ENCODE measurements at regions not wholly inside any gene's neighbourhood (a gene's known extent, or its start where the extent isn't known, plus 50 kb on each side); places are given as distances from the start of the nearest gene placed in this dataset.

- TF ChIP-seq CTCF (conservative IDR thresholded peaks at IDR 0.05) (no peak), ZFX (IDR thresholded peaks at IDR 0.05) (no peak)
- H3K27ac ChIP-seq, result no peak overlapping the region
Observed at GRCh38 chr20:2227861-2228260, 67.9 kb upstream of the TGM3 start.

GRCh38 chr20:2228926-2229325, 66.9 kb upstream of the TGM3 start:
- H3K27ac ChIP-seq, result no peak overlapping the region
- TF ChIP-seq CTCF (conservative IDR thresholded peaks at IDR 0.05), result no peak

GRCh38 chr20:2230726-2231488, 64.9 kb upstream of the TGM3 start:
- TF ChIP-seq ZFX (IDR thresholded peaks at IDR 0.05) (no peak), CTCF (conservative IDR thresholded peaks at IDR 0.05) (no peak)
- no peak overlapping the region for H3K27ac ChIP-seq

- TF ChIP-seq CTCF (conservative IDR thresholded peaks at IDR 0.05), result no peak
- TF ChIP-seq ZFX (IDR thresholded peaks at IDR 0.05), result no peak
Observed at GRCh38 chr20:2231701-2232100, 64.1 kb upstream of the TGM3 start.

GRCh38 chr20:2234598-2235191, 61.1 kb upstream of the TGM3 start:
- no peak overlapping the region for H3K27ac ChIP-seq
- TF ChIP-seq CTCF (conservative IDR thresholded peaks at IDR 0.05) (no peak), ZFX (IDR thresholded peaks at IDR 0.05) (no peak)

More at GRCh38 chr20:2231701-2232100, 64.1 kb upstream of the TGM3 start:
- H3K27ac ChIP-seq, result no peak overlapping the region

- H3K27ac ChIP-seq, result no peak overlapping the region
- no peak for TF ChIP-seq CTCF (conservative IDR thresholded peaks at IDR 0.05)
- no peak for TF ChIP-seq ZFX (IDR thresholded peaks at IDR 0.05)
Observed at GRCh38 chr20:2236256-2236655, 59.5 kb upstream of the TGM3 start.

- H3K27ac ChIP-seq, result no peak overlapping the region
- TF ChIP-seq CTCF (conservative IDR thresholded peaks at IDR 0.05) (no peak), ZFX (IDR thresholded peaks at IDR 0.05) (no peak)
Observed at GRCh38 chr20:2237059-2237458, 58.7 kb upstream of the TGM3 start.
